ENCODE measurements at regions not wholly inside any gene's neighbourhood (a gene's known extent, or its start where the extent isn't known, plus 50 kb on each side); places are given as distances from the start of the nearest gene placed in this dataset.
A peak's percentile ranks its signal among the peaks of the same experiment; 100 is the strongest.

DNA sequence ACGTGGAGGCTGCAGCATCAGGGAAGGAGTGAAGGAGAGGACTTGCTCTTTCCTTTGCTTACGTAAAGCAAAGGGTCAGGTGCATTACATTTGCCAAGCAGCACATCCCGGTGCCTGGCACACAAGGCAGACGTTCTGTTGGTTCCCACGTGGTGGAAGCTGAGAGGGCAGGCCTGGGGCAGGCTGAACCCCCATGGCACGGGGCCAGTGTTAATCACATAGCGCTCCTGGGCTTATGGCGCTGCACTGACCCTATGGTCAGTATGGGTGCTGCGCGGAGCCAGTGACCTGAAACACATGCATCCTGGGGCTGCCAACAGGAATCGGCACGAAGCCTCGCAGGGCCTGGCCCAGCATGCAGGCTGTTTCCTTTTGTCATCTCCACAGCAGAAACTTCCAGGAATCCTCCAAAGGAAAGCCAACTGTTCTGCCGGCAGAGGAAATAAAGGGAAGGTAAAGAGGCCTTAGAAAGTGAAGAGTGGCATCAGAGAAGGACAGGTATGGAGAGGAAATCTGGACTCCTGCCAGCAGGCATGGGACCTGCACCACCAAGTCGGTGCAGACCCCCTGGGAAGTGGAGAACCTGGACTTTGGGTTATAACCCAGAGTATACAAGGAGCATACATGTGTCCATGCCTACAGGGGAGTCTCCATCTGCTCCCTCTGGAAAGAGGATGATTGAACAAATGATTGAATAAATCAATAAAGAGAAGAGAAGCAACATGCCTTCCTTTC lies 560.2 kb downstream of the TCERG1L start:
- DNase-seq: no peak

- no peak for DNase-seq
Measured at GRCh38 chr10:130751851-130752250, 559.7 kb downstream of the TCERG1L start.

GRCh38 chr10:130756651-130757050 lies 554.9 kb downstream of the TCERG1L start:
- DNase-seq: no peak

- no peak for DNase-seq
Measured at GRCh38 chr10:130757271-130757670, 554.2 kb downstream of the TCERG1L start.

GRCh38 chr10:130757821-130758489 lies 553.6 kb downstream of the TCERG1L start:
- no peak for DNase-seq

GRCh38 chr10:130758529-130758928 lies 553.0 kb downstream of the TCERG1L start:
- no peak for DNase-seq

DNA sequence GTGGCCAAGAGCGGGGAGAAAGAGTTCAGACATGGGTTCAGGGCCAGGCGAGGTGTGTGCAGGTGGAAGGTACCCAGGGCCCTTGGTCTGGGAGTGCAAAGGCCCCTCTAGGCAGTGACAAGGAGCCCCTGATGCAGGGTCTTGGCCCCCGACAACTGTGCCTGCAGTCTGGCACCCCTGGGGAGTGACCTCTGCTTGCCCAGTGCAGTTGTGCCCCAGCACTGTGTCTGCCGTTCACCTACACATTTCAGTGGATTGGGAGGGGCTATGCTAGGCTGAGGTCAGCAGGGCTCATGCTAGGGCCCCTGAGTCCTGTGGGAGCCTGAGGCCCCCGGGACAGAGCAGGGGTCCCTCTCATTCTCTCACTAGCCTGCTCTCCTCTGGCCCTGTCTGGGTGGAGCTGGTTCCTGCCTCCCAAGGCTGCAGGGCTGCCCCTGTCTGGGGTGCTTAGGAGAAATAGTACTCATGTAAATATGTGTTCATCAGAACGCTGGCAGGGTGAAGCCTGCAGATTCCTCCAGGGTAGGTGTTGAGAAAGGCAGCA lies 550.4 kb downstream of the TCERG1L start:
- no peak for DNase-seq

- no peak for DNase-seq
Measured at GRCh38 chr10:130761788-130762301, 549.7 kb downstream of the TCERG1L start.

- no peak for DNase-seq
Measured at GRCh38 chr10:130762491-130762890, 549.0 kb downstream of the TCERG1L start.

GRCh38 chr10:130763071-130763470 lies 548.5 kb downstream of the TCERG1L start:
- DNase-seq: no peak

DNA sequence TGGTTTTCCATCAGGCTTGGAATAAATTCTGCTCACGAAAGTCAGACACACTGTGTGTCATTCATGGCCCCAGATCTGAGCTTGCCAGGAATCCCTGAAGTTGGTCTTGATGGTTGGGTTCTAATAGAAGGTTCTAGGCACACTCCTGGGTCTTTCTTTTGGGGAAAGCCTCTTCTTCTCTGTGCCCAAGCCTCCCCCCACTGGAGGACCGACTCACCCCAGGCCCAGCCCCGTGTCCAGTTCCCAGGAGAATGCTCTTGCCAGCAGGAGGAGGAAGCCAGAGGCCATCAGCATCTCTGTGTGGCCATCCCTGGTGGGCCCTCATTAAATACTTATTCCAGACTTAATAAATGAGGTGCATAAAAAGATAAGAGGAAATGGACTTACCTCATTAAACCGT lies 548.0 kb downstream of the TCERG1L start:
- no peak for DNase-seq

DNA sequence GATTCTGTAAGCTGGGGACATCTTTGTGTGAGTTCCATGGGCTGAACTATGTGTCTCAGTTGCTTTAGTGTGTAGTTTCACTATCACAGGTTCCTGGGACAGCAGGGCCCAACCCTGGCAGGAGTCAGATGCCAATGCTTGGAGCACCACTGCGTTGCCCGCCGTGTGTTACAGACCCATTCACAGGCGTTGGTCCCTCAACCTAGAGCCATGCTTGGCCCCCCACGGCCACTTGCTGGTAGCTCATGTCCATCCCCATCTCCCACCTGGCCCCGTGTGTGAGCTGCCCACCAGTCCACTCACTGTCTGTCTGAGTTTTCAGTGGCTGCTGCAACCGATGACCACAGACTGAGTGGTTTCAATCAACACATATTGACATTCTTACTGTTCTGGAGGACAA lies 546.9 kb downstream of the TCERG1L start:
- DNase-seq: no peak

- no peak for DNase-seq
Measured at GRCh38 chr10:130766071-130766470, 545.5 kb downstream of the TCERG1L start.

- DNase-seq: no peak
Measured at GRCh38 chr10:130767116-130767730, 544.3 kb downstream of the TCERG1L start.

GRCh38 chr10:130769146-130770017 lies 542.1 kb downstream of the TCERG1L start:
- DNase-seq: no peak

- no peak for DNase-seq
Measured at GRCh38 chr10:130770018-130770630, 541.4 kb downstream of the TCERG1L start.

GRCh38 chr10:130771491-130771946 lies 540.0 kb downstream of the TCERG1L start:
- peak; percentile 60 for DNase-seq

DNA sequence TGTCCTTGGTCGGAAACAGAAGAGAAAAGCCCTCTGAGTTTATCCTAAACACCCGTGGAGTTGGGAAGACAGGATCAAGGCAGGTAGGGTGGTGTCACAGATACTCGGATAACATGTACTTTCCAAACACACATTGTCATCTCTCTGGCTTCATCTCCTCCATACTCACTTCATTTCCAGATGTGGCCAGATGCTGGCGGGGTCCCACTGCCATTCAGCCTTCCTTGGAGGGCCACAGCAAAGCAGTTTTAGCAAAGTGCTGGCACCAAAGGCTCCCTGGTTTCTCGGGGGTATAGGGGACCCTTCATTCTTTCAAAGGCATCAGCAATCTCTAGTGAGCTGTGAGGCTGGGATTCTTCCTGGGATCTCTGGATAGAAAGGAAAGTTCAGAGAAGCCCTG lies 539.5 kb downstream of the TCERG1L start:
- no peak for DNase-seq

GRCh38 chr10:130772676-130773075 lies 538.8 kb downstream of the TCERG1L start:
- no peak for DNase-seq

DNA sequence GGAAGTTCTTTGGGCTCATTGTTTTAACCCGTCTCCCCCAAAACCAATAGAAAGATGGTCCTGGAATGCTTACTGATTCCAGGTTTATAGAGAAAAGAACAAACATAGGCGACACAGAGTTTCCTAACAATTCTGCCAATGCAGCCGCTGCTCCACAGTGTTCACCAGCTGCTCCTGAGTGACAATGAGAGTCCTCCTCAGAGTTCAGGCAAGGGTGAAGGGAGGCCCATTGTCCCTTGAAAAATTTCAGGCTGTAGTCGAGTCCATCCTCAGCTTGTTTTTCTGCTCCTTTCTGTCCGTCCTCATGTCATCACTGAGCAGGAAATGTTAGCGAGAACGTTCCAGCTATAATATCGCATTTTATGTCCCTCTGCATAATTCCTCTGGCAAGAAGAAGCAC lies 537.6 kb downstream of the TCERG1L start:
- DNase-seq: no peak

DNA sequence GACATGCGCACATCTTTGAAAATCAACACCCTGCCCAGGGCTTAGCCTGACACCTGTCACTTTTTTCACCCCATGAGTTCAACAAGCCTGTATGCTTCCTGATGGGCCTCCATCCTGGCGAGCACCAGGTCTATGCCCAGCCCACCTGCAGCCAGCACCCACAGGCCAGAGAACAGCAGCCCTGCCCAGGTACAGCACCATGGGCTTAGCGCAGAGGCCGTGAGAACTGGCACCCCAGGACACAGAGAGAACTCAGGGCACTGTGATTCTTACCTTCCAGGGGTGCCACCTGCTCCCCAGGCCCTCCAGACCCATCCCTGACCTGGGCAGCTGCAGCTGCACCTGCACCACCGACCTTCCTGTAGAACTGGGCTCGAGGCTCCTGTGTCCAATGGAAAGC lies 536.6 kb downstream of the TCERG1L start:
- DNase-seq: no peak

GRCh38 chr10:130775311-130775710 lies 536.2 kb downstream of the TCERG1L start:
- no peak for DNase-seq

Data from NCI-H2171 treated with DMSO at 0.1 percent for 48 hours (cell line).